ENCODE measurements at regions not wholly inside any gene's neighbourhood (a gene's known extent, or its start where the extent isn't known, plus 50 kb on each side); places are given as distances from the start of the nearest gene placed in this dataset.

GRCh38 chr4:31204874-31205273, 484.7 kb downstream of the PCDH7 start:
- no CpG with 5 or more reads among the region's 1 CpG for WGBS (ENCODE audit: insufficient coverage)
- Mint-ChIP-seq H3K27ac (no peak overlapping the region), H3K9me3 (peaks cover 3 to 17% (median 8%) of the 10 kb centered on the region in 7 donors), H3K36me3 (no peaks in the 10 kb centered on the region), H3K27me3 (ENCODE audit: low read depth in 3 of 3) (no peaks in the 10 kb centered on the region), H3K4me1 (no peaks in the 10 kb centered on the region), H3K4me3 (no peak overlapping the region)
- H3K4me1 ChIP-seq (ENCODE audit: control insufficient read depth in 1 of 2, insufficient read depth in 2 of 2, low read length in 2 of 2) = no peaks in the 10 kb centered on the region
- H3K27me3 ChIP-seq (ENCODE audit: control insufficient read depth in 2 of 2, insufficient read depth in 2 of 2, low read length in 2 of 2) = no peaks in the 10 kb centered on the region
- H3K27ac ChIP-seq (ENCODE audit: low read depth in 1 of 2, low read length in 2 of 2) = no peak overlapping the region
- H4K20me1 ChIP-seq (ENCODE audit: insufficient read depth, low read length) = no peaks in the 10 kb centered on the region
- intact Hi-C loops (cut with micrococcal nuclease) = no loop called here
- H3K4me3 ChIP-seq (replicated peaks in 1 of 3; ENCODE audit: low read depth in 2 of 3, low read length in 3 of 3) = no peak overlapping the region
- H3K9me3 ChIP-seq (replicated peaks in 1 of 2; ENCODE audit: control insufficient read depth in 1 of 2, insufficient read depth in 1 of 2, low read length in 2 of 2) = peaks cover 5 to 7% of the 10 kb centered on the region in 2 donors
- no peak overlapping the region for H2AFZ ChIP-seq (ENCODE audit: insufficient read depth, low read depth, low read length, poor library complexity, severe bottlenecking)
- no peaks in the 10 kb centered on the region for H3K36me3 ChIP-seq (replicated peaks in 1 of 2; ENCODE audit: control insufficient read depth in 1 of 2, insufficient read depth in 2 of 2, low read length in 2 of 2)
- DNase-seq = no peak
- H3K79me2 ChIP-seq (ENCODE audit: insufficient read depth, low read length) = no peaks in the 10 kb centered on the region
- H3K4me2 ChIP-seq (replicated peaks; ENCODE audit: extremely low read depth, low read length, poor library complexity, severe bottlenecking) = no peak overlapping the region
- no peak overlapping the region for H3K9ac ChIP-seq (ENCODE audit: insufficient read depth, low read length, poor library complexity, severe bottlenecking)
- no peak for TF ChIP-seq CTCF (IDR thresholded peaks at IDR 0.05)

GRCh38 chr4:31220921-31221320, 500.8 kb downstream of the PCDH7 start:
- no peak overlapping the region for H3K4me2 ChIP-seq (replicated peaks; ENCODE audit: extremely low read depth, low read length, poor library complexity, severe bottlenecking)
- H2AFZ ChIP-seq (ENCODE audit: insufficient read depth, low read depth, low read length, poor library complexity, severe bottlenecking) = no peak overlapping the region
- H3K27me3 ChIP-seq (ENCODE audit: control insufficient read depth in 2 of 2, insufficient read depth in 2 of 2, low read length in 2 of 2) = no peaks in the 10 kb centered on the region
- H3K36me3 Mint-ChIP-seq = no peaks in the 10 kb centered on the region
- intact Hi-C loops (cut with micrococcal nuclease) = no loop called here
- H3K27ac ChIP-seq (ENCODE audit: low read depth in 1 of 2, low read length in 2 of 2) = no peak overlapping the region
- no peaks in the 10 kb centered on the region for H3K9me3 ChIP-seq (replicated peaks in 1 of 2; ENCODE audit: control insufficient read depth in 1 of 2, insufficient read depth in 1 of 2, low read length in 2 of 2)
- no peak overlapping the region for H3K27ac Mint-ChIP-seq
- no peaks in the 10 kb centered on the region for H4K20me1 ChIP-seq (ENCODE audit: insufficient read depth, low read length)
- peaks cover 0 to 3% (median 0%) of the 10 kb centered on the region in 7 donors for H3K9me3 Mint-ChIP-seq
- H3K4me1 ChIP-seq (ENCODE audit: control insufficient read depth in 1 of 2, insufficient read depth in 2 of 2, low read length in 2 of 2) = no peaks in the 10 kb centered on the region
- H3K4me3 ChIP-seq (replicated peaks in 1 of 3; ENCODE audit: low read depth in 2 of 3, low read length in 3 of 3) = no peak overlapping the region
- no peak overlapping the region for H3K4me3 Mint-ChIP-seq
- H3K79me2 ChIP-seq (ENCODE audit: insufficient read depth, low read length) = no peaks in the 10 kb centered on the region
- no peak for TF ChIP-seq CTCF (IDR thresholded peaks at IDR 0.05)
- no peaks in the 10 kb centered on the region for H3K4me1 Mint-ChIP-seq
- no peaks in the 10 kb centered on the region for H3K36me3 ChIP-seq (replicated peaks in 1 of 2; ENCODE audit: control insufficient read depth in 1 of 2, insufficient read depth in 2 of 2, low read length in 2 of 2)
- H3K27me3 Mint-ChIP-seq (ENCODE audit: low read depth in 3 of 3) = peaks cover 0 to 2% (median 0%) of the 10 kb centered on the region in 3 donors
- no peak for DNase-seq
- no peak overlapping the region for H3K9ac ChIP-seq (ENCODE audit: insufficient read depth, low read length, poor library complexity, severe bottlenecking)
